HEK293 (cell line): ENCODE measurements at regions not wholly inside any gene's neighbourhood (a gene's known extent, or its start where the extent isn't known, plus 50 kb on each side); places are given as distances from the start of the nearest gene placed in this dataset.

ENCODE experiments used
- CTCF ChIP-seq: fragments of 450-650 bp; formaldehyde crosslinking; IDR thresholded peaks from 2 replicates; pipeline ENCODE4 v1.5.1; 2016; ENCODE audit warnings: missing biosample characterization, missing genetic modification characterization
- MEIS1 ChIP-seq: sonication (generic); formaldehyde crosslinking; IDR thresholded peaks from 2 replicates; pipeline ENCODE4 v1.8.1; 2022; ENCODE audit warnings: missing genetic modification reagents, mild to moderate bottlenecking, borderline replicate concordance
- ZBTB48 ChIP-seq: fragments of 450-650 bp; formaldehyde crosslinking; IDR thresholded peaks from 2 replicates; pipeline ENCODE4 v1.5.1; 2016; ENCODE audit warnings: missing biosample characterization, missing genetic modification characterization
- ZNF121 ChIP-seq: fragments of 450-650 bp; formaldehyde crosslinking; IDR thresholded peaks from 2 replicates; pipeline ENCODE4 v1.5.1; 2016; ENCODE audit warnings: missing biosample characterization, missing genetic modification characterization
- ZNF274 ChIP-seq, 2 experiments: fragments of 200-500 bp in 1 of 2; fragments of 450-650 bp in 1 of 2; sonication (Bioruptor generic) in 1 of 2; formaldehyde crosslinking in 1 of 2; IDR thresholded peaks; 2 replicates each; pipeline versions ENCODE4 v1.5.1 to v1.6.1; 2014 to 2016; ENCODE audit warnings: borderline replicate concordance in 1 of 2, inconsistent platforms in 1 of 2, low read length in 1 of 2, missing biosample characterization in 1 of 2, missing genetic modification characterization in 1 of 2
- ZNF473 ChIP-seq: fragments of 450-650 bp; formaldehyde crosslinking; IDR thresholded peaks from 2 replicates; pipeline ENCODE4 v1.5.1; 2017; ENCODE audit warnings: missing biosample characterization, missing genetic modification characterization

GRCh38 chr11:70594606-70595005 lies 196.3 kb downstream of the CTTN start:
- TF ChIP-seq CTCF (tag by site-specific recombination): no peak
- no peak for TF ChIP-seq ZNF473 (tag by site-specific recombination)
- no peak for TF ChIP-seq ZNF274 (IDR thresholded peaks at IDR 0.05; ENCODE audit: low read length)
- no peak for TF ChIP-seq ZNF274 (tag by site-specific recombination; IDR thresholded peaks at IDR 0.05; ENCODE audit: borderline replicate concordance)
- no peak for TF ChIP-seq ZNF121 (tag by site-specific recombination)
- no peak for TF ChIP-seq MEIS1 (CRISPR knock-in tag)
- no peak for TF ChIP-seq ZBTB48 (tag by site-specific recombination)
